Dedifferentiated amniotic fluid mesenchymal stem cell (primary cell): ENCODE measurements at regions not wholly inside any gene's neighbourhood (a gene's known extent, or its start where the extent isn't known, plus 50 kb on each side); places are given as distances from the start of the nearest gene placed in this dataset.
"Not testable (repeated sequence)": the region's sequence is repeated elsewhere in the genome, so short reads cannot be mapped to it uniquely, and the experiment has no call there.

ENCODE experiments used
- DNase-seq: peaks from one replicate; pipeline ENCODE4 v3.0.0-alpha.2; 2016; ENCODE audit errors: extremely low spot score

DNA sequence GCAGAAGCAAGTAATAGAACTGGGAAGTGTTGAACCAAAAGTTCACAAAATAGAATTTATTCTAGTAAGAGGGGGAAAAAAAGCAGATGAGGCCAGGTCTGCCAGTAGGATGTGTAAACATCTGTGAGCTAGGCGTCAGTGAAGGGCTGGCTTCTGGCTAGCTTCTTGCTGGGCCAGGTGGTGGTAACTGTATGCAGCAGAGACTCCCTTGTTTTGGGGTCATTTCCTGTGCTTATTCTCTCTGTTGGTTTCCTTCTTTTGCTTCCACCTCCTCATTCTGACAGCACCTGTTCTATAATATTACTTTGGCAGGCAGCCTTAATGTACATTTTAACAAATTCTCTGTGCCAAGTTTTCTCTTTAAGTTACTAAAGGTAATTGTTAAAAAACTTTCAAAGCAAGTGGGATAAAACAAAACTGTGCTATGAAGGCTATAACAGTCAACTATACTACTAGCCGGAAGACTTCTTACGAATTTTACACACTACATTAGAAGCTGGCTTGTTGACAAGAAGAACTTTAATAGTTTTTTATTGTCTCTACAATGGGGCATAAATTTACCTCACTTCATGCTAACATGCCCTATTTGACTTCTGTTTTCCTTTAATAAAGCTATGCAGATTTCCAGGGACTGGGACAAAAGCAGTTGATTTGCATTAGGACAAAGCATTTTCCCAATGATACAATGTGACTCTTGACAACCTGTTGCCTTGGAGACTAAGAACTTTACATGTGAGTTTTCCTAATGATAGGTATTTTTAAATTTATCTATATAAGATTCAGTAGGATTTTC is 318.8 kb upstream of the NAALADL2 start:
- DNase-seq = no peak

GRCh38 chr3:174541708-174542315 is 317.3 kb upstream of the NAALADL2 start:
- DNase-seq = no peak

GRCh38 chr3:174547801-174548435 is 311.2 kb upstream of the NAALADL2 start:
- DNase-seq = no peak

- DNase-seq = no peak
Measured at GRCh38 chr3:174548841-174549623, 310.1 kb upstream of the NAALADL2 start.

- no peak for DNase-seq
Measured at GRCh38 chr3:174581558-174581957, 277.6 kb upstream of the NAALADL2 start.

GRCh38 chr3:174583396-174583795 is 275.7 kb upstream of the NAALADL2 start:
- no peak for DNase-seq

DNA sequence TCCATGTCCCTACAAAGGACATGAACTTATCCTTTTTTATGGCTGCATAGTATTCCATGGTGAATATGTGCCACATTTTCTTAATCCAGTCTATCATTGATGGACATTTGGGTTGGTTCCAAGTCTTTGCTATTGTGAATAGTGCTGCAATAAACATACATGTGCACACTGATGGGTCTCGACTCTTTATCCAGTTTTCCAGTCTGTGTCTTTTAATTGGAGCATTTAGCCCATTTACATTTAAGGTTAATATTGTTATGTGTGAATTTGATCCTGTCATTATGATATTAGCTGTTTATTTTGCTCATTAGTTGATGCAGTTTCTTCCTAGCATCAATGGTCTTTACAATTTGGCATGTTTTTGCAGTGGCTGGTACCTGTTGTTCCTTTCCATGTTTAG is 272.0 kb upstream of the NAALADL2 start:
- not testable (repeated sequence) for DNase-seq

- no peak for DNase-seq
Measured at GRCh38 chr3:174596447-174596982, 262.6 kb upstream of the NAALADL2 start.

GRCh38 chr3:174598885-174599439 is 260.2 kb upstream of the NAALADL2 start:
- DNase-seq = no peak

- no peak for DNase-seq
Measured at GRCh38 chr3:174613173-174613572, 246.0 kb upstream of the NAALADL2 start.

- DNase-seq = no peak
Measured at GRCh38 chr3:174614036-174614435, 245.1 kb upstream of the NAALADL2 start.

GRCh38 chr3:174618368-174619080 is 240.6 kb upstream of the NAALADL2 start:
- DNase-seq = no peak

- DNase-seq = no peak
Measured at GRCh38 chr3:174619239-174619638, 239.9 kb upstream of the NAALADL2 start.

GRCh38 chr3:174620138-174620537 is 239.0 kb upstream of the NAALADL2 start:
- no peak for DNase-seq

- DNase-seq = no peak
Measured at GRCh38 chr3:174620855-174621472, 238.2 kb upstream of the NAALADL2 start.

DNA sequence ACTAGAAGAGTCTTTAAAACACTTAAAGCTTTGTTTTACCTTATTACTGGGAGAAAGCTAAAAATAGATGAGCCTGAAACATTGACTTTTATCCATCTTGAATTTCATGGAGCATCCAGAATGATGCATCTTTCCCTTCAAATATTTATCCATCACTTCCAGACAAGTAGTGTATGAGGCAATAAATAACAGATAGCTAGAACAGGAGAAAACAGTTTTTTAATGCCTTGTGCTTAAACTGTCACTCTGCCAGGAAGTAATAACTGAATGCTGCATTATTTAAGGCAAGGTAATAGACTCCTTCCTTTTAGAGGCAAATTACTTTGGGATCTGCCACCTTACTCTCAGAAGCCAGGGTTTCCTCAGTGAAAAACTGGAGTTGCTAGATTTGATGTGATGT is 225.8 kb upstream of the NAALADL2 start:
- no peak for DNase-seq

DNA sequence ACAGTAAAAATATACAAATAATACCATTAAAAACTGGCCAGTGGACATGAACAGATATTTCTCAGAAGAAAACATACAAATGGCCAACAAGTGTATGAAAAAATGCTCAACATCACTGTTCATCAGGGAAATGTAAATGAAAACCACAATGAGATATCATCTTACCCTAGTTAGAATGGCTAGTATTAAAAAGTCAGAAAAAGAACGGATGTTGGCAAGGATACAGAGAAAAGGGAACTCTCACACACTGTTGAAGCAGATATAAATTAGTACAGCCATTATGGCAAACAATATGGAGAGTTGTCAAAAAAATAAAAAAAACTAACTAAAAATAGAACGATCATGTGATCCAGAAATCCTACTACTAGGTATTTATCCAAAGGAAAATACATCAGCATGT is 222.7 kb upstream of the NAALADL2 start:
- DNase-seq = no peak

- no peak for DNase-seq
Measured at GRCh38 chr3:174639406-174639805, 219.7 kb upstream of the NAALADL2 start.

DNA sequence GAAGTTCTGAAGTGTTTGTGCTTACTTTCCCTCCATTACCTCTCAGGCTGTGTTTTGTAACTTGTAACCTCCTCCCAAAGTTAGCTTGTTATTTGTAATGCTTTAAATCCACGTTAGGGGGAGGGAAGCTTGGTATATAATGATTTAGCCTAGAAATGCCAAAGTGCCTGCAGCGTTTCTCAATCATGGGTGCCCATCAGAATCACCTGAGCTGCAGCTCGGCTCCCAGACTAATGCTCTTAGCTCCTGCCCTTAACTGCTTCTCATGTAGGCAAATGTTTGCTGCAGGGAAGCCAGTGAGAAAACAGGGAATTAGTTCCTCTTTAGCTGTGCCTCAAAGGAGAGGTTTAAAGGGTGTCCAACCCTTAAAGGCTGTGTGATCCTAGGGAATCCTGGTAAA is 219.2 kb upstream of the NAALADL2 start:
- no peak for DNase-seq

GRCh38 chr3:174640932-174641331 is 218.2 kb upstream of the NAALADL2 start:
- no peak for DNase-seq

- no peak for DNase-seq
Measured at GRCh38 chr3:174644287-174644686, 214.8 kb upstream of the NAALADL2 start.
